Endodermal cell (in vitro differentiated cells): ENCODE measurements at regions not wholly inside any gene's neighbourhood (a gene's known extent, or its start where the extent isn't known, plus 50 kb on each side); places are given as distances from the start of the nearest gene placed in this dataset.

ENCODE experiments used
- DNase-seq: peaks from one replicate; pipeline ENCODE4 v3.0.0-alpha.2; 2017
- H3K27ac ChIP-seq: 2 replicates; pipeline ENCODE4 v1.5.1; 2013; ENCODE audit warnings: mild to moderate bottlenecking, low read depth, low read length, moderate library complexity
- H3K27me3 ChIP-seq: 2 replicates; pipeline ENCODE4 v1.6.1; 2013; ENCODE audit warnings: mild to moderate bottlenecking, low read length, moderate library complexity; ENCODE audit not compliant: insufficient read depth, control insufficient read depth, poor library complexity, severe bottlenecking
- H3K36me3 ChIP-seq: 2 replicates; pipeline ENCODE4 v1.7.0; 2013; ENCODE audit warnings: mild to moderate bottlenecking, low read length, moderate library complexity; ENCODE audit not compliant: control insufficient read depth, insufficient read depth
- H3K4me1 ChIP-seq: one replicate; pipeline ENCODE4 v1.7.0; 2013; ENCODE audit warnings: low read length; ENCODE audit not compliant: control insufficient read depth, insufficient read depth
- H3K4me3 ChIP-seq: 2 replicates; pipeline ENCODE4 v1.5.1; 2013; ENCODE audit warnings: mild to moderate bottlenecking, low read length, moderate library complexity
- H3K9ac ChIP-seq: 2 replicates; pipeline ENCODE4 v1.6.1; 2013; ENCODE audit warnings: mild to moderate bottlenecking, low read length, moderate library complexity; ENCODE audit not compliant: poor library complexity, severe bottlenecking; ENCODE audit errors: extremely low read depth
- H3K9me3 ChIP-seq: 2 replicates; pipeline ENCODE4 v1.6.1; 2013; ENCODE audit warnings: mild to moderate bottlenecking, low read length, moderate library complexity; ENCODE audit not compliant: control insufficient read depth
- H3K27ac Mint-ChIP-seq: 2 replicates; pipeline ENCODE4 v1.8.0; 2020; ENCODE audit warnings: mixed read lengths
- H3K27me3 Mint-ChIP-seq: 2 replicates; pipeline ENCODE4 v1.8.0; 2021; ENCODE audit warnings: mild to moderate bottlenecking, mixed read lengths; ENCODE audit not compliant: insufficient read depth
- H3K36me3 Mint-ChIP-seq: 2 replicates; pipeline ENCODE4 v1.8.0; 2020; ENCODE audit warnings: low read depth, mixed read lengths
- H3K4me1 Mint-ChIP-seq: 2 replicates; pipeline ENCODE4 v1.8.0; 2020; ENCODE audit warnings: mixed read lengths
- H3K4me3 Mint-ChIP-seq: 2 replicates; pipeline ENCODE4 v1.8.0; 2020; ENCODE audit warnings: mild to moderate bottlenecking, moderate library complexity, mixed read lengths
- H3K9me3 Mint-ChIP-seq: 2 replicates; pipeline ENCODE4 v1.8.0; 2020; ENCODE audit warnings: mild to moderate bottlenecking, mixed read lengths
- WGBS, 2 experiments: methylation state at CpG; one replicate each; pipeline versions ENCODE4 v1.1.5 to v1.1.7; 2013; ENCODE audit warnings: missing lambda C conversion rate in 2 of 2, mixed read lengths in 1 of 2; ENCODE audit not compliant: insufficient coverage in 1 of 2, insufficient read length in 1 of 2; 5-methylcytosine and 5-hydroxymethylcytosine counted together
- TF ChIP-seq, protein P1 (sequence below): fragments of 200-600 bp; sonication (generic); conservative IDR thresholded peaks from 2 replicates; pipeline ENCODE4 v1.5.0; 2021; ENCODE audit warnings: antibody characterized with exemption, mild to moderate bottlenecking

DNA sequence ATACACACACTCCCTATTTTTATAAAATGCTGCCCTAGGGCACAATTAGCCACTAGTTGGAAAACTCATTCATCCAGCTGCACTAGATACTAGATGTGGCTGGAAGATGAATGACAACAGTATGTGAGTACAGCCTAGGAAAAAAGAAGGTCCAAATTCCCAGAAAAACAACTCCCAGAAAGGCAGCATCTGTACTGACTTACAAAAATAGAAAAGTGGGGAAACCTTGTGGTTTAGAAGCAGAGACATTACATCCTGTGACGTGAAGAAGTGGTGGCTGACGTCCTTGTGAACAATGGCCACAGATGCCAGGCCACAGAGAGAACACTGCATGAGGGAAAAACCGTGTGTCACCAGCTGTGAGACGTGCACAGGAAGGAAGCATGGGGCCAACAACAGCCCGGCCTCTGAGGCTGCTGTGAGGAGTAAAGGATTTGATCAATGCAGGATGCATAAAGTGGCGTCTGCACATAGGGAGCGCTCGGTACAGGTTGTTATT is 81.2 kb downstream of the SPRY1 start:
- H3K9me3 Mint-ChIP-seq: no peaks in the 10 kb centered on the region
- Histone ChIP-seq H3K9ac (no peak overlapping the region), H3K27ac (no peak overlapping the region), H3K27me3 (no peaks in the 10 kb centered on the region), H3K4me1 (no peaks in the 10 kb centered on the region), H3K4me3 (no peak overlapping the region), H3K9me3 (no peaks in the 10 kb centered on the region), H3K36me3 (no peaks in the 10 kb centered on the region)
- no peaks in the 10 kb centered on the region for H3K36me3 Mint-ChIP-seq
- peaks cover 20% of the 10 kb centered on the region for H3K4me1 Mint-ChIP-seq
- H3K27ac Mint-ChIP-seq: no peak overlapping the region
- no peak for DNase-seq
- TF ChIP-seq, protein P1, sequence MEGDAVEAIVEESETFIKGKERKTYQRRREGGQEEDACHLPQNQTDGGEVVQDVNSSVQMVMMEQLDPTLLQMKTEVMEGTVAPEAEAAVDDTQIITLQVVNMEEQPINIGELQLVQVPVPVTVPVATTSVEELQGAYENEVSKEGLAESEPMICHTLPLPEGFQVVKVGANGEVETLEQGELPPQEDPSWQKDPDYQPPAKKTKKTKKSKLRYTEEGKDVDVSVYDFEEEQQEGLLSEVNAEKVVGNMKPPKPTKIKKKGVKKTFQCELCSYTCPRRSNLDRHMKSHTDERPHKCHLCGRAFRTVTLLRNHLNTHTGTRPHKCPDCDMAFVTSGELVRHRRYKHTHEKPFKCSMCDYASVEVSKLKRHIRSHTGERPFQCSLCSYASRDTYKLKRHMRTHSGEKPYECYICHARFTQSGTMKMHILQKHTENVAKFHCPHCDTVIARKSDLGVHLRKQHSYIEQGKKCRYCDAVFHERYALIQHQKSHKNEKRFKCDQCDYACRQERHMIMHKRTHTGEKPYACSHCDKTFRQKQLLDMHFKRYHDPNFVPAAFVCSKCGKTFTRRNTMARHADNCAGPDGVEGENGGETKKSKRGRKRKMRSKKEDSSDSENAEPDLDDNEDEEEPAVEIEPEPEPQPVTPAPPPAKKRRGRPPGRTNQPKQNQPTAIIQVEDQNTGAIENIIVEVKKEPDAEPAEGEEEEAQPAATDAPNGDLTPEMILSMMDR: no peak
- no peaks in the 10 kb centered on the region for H3K27me3 Mint-ChIP-seq
- WGBS, 2 experiments: 77 to 83% methylated on average over 5 to 8 of the region's 8 CpGs
- no peak overlapping the region for H3K4me3 Mint-ChIP-seq

DNA sequence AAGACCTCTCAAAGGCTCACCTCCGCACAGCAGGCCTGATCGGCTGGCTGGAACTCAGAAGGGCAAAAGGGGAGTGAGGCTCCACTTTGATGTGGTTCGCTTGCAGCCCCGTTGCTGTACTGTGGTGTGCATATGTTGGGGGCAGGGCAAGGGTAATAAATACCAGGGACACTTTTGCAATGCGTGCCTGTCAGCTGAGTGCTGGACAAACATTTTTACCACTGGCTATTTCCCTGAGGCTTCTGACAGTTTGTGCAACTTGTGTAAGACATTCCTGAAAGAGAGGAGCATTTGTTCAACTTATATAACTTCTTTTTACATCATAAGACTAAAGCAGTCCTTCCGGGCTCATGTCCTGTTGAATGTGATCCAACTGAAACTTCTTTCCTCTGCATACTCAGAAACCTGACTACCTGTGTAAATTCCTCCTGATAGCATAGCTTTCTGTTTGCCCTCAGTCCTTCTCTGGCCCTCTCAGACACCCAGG is 82.3 kb downstream of the SPRY1 start:
- Mint-ChIP-seq H3K9me3 (no peaks in the 10 kb centered on the region), H3K4me3 (no peak overlapping the region), H3K27me3 (no peaks in the 10 kb centered on the region), H3K27ac (no peak overlapping the region), H3K36me3 (no peaks in the 10 kb centered on the region), H3K4me1 (peaks cover 20% of the 10 kb centered on the region)
- no peaks in the 10 kb centered on the region for H3K36me3 ChIP-seq
- H3K27ac ChIP-seq: no peak overlapping the region
- TF ChIP-seq, protein P1: no peak
- no peaks in the 10 kb centered on the region for H3K9me3 ChIP-seq
- H3K27me3 ChIP-seq: no peaks in the 10 kb centered on the region
- no peak for DNase-seq
- WGBS, 2 experiments: 62 to 76% methylated on average over 3 to 6 of the region's 6 CpGs
- H3K4me1 ChIP-seq: no peaks in the 10 kb centered on the region
- H3K4me3 ChIP-seq: no peak overlapping the region
- no peak overlapping the region for H3K9ac ChIP-seq

DNA sequence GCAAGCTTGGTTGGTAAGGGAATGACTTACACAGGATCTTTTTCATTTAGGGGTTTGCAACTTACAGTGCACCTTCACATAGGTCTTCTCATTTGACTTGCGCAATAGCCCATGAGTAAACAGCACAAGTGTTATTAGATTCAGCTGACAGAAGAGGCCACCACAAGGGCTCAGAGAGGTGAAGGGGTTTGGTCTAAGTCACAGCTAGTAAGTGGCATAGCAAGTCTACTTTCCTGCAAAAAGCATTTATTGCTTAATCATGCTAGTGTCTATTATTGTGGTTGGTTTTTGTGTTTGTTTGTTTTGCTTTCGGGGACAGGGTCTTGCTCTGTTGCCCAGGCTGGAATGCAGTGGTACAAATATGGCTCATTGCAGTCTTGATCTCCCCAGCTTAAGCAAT is 83.3 kb downstream of the SPRY1 start:
- Mint-ChIP-seq H3K4me1 (peaks cover 20% of the 10 kb centered on the region), H3K27ac (no peak overlapping the region), H3K4me3 (no peak overlapping the region), H3K27me3 (no peaks in the 10 kb centered on the region), H3K9me3 (no peaks in the 10 kb centered on the region), H3K36me3 (no peaks in the 10 kb centered on the region)
- no peak for DNase-seq
- H3K4me1 ChIP-seq: no peaks in the 10 kb centered on the region
- 79 to 91% methylated on average over 1 to 2 of the region's 2 CpGs for WGBS, 2 experiments
- no peak overlapping the region for H3K27ac ChIP-seq
- H3K9ac ChIP-seq: no peak overlapping the region
- no peaks in the 10 kb centered on the region for H3K27me3 ChIP-seq
- H3K4me3 ChIP-seq: no peak overlapping the region
- H3K9me3 ChIP-seq: no peaks in the 10 kb centered on the region
- H3K36me3 ChIP-seq: no peaks in the 10 kb centered on the region
- TF ChIP-seq, protein P1: no peak
